Stimulated activated CD4-positive, alpha-beta T cell treated with anti-CD3 and anti-CD28 coated beads, TNF-alpha, amount 100 ng/mL, for 48 hours (primary cell): ENCODE measurements at regions not wholly inside any gene's neighbourhood (a gene's known extent, or its start where the extent isn't known, plus 50 kb on each side); places are given as distances from the start of the nearest gene placed in this dataset.
"Not testable (repeated sequence)": the region's sequence is repeated elsewhere in the genome, so short reads cannot be mapped to it uniquely, and the experiment has no call there.

ENCODE experiments used
- DNase-seq, 3 donors: peaks; one replicate each; pipeline ENCODE4 v3.0.0-alpha.2; 2020; ENCODE audit warnings: low read depth in 3 of 3

DNA sequence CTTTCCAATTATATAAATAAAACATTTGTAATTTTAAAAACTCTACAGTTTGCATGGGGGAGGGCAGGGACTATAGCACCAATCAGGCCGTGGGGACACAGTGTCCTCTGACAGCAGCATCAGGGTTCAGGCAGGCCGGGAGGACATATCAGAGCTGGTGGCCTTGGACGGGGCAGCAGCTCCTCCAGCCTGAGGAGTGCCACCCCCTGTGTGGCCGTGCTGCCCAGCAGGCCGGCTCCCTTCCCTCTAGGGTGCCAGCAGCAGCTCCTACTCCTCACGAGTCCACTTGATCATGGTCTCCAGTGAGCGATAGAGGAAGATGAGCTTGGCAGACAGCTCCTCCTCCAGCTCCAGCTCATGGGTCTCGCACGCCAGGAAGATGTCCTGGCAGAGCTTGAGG is 144.0 kb upstream of the PHACTR3 start:
- no peak for DNase-seq

DNA sequence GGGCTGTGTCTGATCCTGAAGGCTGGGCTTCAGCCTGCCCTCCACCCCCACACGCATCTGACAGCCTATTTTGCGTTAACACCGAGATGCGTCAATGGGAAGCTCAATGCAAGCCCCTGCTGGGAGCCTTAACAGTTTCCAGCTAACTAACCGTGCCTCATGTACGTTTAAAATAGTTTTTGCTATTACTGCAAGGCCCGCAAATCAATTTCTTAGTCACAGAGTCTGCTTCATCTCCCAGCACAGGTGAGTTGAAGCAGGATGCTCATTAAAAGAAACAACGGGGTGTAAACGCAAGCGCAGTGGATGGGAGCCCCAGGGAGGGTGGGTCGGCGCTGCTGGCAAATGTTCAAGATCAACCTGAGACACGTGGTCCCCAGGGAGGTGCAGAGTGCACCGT is 142.8 kb upstream of the PHACTR3 start:
- DNase-seq: no peak

DNA sequence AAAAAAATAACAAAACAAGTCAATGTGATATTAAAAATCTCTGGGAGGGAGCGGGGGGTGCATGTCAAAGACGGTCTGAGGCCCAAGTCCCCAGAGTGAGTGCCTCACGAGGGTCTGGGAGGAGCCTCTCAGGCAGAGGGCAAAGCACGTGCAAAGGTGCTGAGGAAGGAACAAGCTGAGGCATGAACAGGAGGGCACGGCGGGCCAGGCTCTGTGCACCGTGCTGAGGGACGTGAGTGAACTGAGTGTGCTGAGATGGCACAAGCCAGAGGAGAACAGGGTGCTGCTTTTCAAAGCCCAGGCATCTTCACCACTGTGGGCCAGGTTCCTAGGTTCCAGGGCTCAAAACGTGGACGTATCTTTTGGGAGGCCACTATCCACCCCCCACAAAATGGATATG is 142.1 kb upstream of the PHACTR3 start:
- no peak for DNase-seq

DNA sequence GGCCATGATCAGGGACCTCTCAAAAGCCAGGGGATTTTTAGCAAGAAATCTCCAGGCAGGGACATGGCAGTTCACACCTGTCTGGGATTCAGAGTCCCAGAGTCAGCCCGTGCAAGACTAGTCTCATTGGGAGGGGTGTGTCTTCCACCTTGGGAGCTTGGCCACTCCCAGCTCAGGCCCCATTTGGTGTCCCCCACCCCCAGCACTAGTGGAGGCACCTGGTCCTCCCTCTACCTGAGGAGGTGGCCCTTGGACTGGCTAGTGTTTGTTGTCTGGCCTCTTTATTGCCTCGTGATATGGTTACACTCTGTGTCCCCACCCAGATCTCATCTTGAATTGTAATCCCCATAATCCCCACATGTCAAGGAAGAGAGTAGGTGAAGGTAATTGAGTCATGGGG is 140.8 kb upstream of the PHACTR3 start:
- no peak for DNase-seq

DNA sequence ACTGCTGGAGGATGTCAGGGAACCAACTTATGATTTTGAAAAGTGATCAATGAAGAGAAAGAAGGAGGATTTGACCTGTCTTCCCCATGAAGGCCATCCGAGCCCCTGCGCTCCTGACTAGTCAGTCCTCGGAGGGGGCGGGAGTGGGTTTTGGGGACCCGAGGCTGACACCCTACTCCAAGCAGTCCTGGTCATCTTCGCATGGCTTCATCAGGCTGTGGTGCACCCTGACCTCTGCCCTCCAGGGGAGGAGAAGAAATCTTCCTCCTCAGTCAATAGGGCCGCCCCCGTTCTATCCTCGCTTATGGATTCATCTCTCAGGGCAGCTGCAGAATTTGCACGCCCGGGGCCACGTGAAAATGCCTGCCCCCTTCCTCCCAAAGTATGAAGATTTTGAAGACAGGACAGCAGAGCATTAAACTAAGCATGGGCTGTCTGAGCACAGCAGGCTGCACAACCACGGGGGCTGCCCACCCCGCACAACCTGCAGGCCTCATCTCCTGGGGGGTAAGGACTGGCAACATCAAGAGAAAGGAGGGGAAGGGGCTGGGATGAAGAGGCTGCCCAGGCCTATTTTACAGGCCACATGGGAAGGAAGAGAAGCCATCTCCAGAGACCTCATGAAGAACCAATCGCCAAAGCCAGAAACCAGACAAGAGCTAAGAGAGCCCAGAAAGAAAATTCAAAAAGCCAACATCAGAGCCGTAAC is 138.1 kb upstream of the PHACTR3 start:
- DNase-seq: no peak

DNA sequence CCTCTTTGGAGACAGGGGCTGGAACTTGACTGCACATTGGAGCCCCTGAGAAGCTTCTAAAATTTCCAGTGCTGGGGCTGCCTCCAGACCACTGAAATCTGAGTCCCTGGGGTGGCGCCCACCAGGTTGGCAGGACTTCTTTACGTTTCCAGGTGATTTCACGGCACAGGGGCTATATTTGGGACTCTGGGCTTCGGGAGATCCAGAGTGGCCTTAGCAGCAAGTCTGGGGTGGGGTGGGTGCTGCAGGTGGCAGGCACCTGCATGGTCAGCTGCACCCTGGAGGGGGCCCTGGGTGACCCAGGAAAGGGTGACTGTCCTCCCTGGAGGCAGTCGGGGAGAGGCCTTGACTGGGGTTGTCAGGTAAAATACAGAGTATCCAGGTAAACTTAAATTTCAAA is 135.5 kb upstream of the PHACTR3 start:
- DNase-seq: no peak

DNA sequence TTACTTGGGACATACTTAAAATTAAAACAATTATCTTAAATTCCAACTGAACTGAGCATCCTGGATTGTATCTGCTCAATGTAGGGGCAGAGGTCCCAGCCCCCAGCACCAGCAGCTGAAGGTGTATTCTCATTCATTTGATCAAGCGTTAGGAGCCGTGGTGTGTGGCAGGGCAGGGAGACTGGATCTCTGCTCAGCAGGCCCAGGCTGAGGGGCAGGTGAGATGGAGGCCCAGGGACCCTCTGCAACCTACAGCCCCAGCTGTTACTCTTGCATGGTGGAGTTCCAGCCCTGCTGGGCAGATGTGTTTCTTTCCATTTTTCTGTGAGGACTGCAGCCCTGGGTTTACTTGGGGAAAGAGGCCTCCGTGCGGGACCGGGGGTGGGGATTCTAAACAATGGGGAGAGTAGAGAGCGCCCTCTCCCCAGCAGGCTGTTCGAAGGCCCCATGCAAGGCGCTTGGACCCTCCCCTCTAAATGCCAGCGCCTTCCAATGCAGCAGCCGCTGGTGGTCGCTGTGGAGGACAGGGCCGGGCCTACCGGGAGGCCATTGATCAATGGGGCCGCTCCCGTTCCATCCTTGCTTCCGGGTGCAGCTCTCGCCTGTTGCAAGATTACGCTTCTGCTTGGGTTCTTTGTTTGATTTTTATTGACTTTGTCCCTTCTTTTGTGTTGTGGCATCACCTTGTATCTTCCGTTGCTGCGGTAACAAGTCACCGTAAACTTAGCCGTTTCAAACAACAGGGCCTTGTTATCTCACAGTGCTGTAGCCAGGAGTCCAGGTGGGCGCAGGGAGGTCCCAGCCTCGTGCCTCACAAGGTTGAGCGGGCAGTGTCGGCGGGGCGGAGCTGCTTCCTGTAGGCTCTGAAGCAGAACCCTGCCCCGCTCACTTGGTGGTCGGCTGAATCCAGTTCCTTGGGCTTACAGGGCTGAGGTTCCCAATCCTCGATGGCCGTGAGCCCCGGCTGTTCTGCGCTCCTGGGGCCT is 134.8 kb upstream of the PHACTR3 start:
- DNase-seq: no peak

DNA sequence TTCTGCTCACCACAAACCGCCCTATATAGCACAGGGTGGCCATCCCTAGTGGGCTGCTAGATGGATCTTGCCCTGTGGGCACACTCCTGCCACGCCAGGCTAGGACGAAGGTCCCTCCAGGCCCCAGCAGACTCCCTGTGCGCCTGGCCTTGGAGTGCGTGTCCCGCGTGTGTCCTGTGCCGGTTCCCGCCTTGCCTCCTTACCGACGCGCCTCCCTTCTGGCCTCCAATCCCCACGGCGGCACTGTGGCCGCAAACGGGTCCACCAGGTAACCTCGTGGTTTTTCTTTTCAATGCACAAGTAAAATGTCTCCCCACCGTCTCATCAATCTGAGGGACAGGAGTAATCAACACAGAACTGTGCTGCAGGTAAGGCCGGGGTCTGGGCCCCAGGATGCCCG is 133.8 kb upstream of the PHACTR3 start:
- no peak for DNase-seq

DNA sequence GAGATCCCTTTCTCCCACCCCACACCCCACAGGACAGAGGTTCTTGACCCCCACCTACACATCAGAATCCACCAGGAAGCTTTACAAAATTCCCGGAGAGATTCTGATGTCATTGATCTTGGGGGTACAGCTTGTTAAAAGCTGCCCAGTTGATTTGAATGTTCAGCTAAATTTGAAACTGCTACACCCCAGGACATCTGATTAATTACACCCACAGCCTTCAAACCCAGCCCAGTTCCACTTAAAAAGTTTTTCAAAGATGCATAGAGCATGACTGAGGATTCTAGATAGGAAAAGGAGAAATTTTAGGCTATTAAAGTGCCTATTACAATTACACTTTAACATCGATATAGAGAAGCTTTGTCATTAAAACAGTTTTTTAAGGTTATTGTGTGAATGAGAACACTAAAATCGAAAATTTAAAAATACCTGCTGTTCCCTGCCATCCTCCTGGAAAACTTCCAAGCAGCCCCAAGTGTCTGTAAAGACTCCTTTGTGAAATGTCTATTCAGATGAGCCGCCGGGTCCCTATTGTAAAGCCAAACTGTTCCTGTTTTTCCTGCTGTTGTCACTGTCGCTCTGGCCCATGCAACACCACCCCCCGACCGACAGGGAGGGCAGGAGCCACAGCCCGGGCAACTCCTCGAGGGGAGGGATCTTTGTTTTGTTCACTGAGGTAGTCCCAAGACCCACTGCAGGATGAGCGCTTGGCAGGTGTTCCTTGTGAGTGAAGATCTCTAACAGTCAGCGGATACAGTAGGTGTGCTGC is 132.5 kb upstream of the PHACTR3 start:
- DNase-seq: no peak

DNA sequence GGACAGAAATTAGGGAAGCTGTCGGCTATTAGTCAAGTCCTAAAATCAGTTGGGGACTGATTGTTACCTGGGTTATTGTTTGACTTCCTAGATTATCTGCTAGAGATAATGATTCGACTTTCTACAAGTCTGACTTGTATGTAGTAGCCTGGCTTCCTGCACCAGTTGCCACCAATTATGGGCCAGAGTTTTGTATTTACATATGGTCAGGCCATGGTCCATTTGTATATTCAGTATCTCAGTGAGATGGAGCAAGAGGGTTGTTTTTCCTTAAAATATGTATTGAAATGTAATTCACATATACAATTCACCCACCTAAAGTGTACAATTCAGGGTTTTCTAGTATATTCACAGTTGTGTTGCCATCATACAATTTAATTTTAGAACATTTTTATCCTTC is 130.6 kb upstream of the PHACTR3 start:
- DNase-seq: no peak

DNA sequence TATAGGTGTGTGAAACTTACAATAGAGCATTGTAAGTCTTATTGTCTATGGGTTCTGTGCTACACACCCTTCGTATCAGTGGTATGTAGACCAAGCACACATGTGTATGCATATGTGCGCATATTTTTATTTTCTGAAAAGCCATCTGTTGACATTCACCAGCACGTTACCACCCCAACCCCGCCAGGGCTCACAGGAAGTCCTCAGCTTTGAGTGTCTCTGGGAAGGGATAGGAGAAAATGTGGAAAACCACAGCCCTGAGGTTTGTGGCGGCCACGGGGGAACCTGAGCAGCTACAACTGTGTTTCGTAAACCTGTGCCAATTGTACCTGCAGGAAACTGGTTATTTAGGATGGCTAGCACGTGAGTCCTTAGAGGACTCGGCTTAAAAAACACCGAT is 123.3 kb upstream of the PHACTR3 start:
- no peak for DNase-seq

DNA sequence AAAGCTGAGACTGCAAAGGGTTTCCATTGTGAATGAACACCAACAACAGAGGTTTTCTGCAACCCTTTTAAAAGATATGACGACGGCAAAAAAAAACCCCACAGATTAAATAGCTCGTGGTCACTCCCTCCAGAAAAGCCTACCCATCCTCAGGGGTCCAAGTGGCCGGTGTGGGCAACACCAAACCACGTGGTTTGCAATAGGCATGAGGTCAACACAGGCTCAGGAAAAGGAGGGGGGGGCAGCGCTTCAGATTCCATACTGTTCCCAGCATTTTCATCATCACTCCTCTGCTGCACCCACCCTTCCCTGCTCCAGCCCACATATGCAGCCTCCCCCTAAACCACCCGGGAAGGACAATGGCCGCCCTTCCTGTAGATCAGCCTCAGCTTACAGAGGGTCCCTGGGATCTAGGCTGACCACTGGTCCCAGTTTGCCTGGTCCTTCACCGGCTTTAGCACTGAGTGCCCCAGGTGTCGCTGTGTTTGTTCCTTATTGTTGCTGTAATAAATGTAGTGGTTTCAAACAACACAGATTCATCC is 122.8 kb upstream of the PHACTR3 start:
- no peak for DNase-seq

DNA sequence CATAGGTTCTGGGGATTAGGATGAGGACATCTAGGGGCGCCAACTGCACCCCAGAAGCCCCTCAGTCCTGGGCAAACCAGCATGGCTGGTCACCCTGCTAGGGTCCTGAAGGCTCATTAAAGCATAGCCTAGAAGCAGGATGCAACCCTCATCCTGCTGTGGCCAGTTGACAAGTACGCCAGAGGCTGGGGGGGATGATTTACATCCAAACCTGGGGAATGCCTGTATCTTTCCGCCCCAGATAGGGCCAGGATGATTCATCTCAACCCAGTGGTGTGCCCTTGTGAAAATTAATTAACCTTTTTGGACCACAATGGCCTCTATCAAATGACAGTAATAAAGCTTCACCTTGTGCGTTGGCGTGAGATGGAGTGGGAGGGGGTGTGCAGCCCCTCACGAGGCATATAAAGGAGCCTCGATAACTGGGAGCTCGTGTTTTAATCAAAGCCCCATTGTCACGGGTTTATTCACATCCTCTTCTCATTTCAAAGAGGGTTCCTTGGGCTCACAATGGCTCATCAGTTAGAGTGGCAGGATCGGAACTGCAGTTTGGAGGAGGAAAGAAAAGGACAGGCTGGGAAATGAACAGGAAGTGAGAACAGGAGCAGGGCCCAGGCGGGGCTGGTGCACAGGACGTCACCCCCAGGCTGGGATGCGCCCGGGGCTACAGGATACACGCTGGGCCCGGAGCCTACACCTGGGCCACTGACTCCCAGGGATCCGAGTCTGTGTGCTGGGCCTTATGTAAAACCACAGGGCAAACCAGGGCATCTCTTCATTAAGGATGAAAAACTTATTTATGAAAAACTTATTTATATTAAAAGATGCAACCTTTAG is 121.8 kb upstream of the PHACTR3 start:
- no peak for DNase-seq

DNA sequence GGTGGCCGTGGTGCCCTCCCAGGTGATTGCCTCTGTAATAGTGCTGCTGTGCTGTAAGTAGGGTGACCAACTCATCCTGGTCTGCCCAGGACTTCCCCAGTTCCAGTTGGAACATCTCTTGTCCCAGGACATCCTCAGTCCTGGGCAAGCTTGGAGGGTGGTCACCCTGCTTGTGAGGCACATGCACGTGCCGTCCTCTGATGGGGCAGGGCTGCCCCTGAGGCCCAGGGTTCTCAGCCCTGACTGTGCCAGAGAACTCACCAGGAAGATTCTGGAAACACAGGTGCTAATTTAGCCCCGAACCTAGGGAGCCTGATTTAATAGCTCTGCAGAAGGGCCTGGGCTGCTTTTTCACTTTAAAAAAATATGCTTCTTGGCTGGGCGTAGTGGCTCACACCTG is 120.9 kb upstream of the PHACTR3 start:
- DNase-seq: no peak

DNA sequence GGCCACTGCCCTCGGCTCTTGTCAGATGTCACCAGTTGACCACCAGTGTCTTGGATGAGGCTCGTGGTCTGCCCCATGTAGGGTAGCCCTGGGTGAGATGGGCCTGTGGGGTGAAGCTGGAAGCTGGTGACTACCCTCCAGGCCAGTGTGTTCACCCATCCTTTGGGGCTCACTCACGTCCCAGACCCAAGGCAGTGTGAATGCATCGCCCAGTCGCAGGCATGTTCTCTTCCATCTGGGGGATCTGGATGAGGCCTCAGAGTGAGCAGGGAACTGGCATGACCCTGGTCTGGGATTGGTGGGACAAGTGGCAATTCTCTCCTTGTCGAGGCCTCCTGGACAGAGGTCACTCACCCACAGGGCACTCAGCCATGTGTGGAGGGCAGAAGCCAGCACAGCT is 120.1 kb upstream of the PHACTR3 start:
- no peak for DNase-seq

DNA sequence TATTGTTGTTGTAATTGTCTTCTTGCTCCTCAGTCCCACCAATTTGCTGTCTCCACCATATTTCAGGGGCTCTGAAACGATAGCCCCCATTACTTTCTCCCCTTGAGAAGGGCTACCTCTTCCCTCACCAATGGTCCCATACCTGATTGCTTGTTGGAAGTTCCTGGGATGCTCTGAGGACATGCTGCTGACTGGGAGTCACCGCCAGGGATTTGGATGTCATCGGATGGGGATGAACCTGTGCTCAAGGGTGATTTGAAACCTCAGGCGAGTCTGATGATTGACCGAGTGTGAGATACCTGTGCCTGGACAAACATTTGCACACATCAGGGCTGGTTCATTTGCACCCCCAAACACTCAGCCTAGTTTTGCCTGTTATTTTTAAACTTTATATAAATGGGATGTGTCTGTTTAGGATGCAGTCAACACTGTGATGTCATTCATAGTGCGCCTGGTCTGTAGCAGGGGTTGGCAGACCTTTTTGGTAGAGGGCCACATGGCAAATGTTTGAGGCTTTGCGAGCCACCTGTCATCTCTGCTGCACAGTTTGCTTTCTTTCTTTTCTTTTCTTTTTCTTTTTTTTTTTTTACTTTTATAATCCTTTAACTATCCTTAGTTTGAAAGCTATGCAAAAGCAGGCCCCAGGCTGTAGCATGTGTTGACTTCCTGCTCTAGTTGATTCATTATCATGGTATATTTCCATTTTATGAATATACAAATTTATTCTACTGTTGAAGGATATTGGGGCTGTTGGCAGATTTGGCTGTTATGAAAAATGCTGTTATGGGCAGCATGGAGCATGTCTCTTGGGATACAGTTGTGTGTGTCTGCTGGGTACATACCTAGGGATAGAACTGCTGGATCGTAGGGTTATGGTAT is 118.5 kb upstream of the PHACTR3 start:
- no peak for DNase-seq

DNA sequence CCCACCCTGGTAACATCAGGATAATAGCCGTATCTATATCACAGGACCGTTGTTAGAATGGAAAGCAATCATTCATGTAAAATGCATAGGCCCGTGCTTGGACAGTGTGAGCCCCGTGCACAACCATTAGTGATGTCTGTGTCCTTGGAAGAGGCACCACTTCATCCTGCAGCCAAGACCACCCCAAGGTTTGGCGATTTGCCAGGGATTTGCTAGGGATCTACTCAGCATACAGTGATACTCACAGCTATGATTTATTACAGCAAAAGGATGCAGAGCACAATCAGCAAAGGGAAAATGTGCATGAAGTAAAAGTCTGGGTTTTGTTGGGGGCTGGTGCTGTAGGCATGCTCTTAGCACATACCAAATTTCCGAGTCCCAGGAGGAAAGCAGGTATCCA is 115.9 kb upstream of the PHACTR3 start:
- DNase-seq: not testable (repeated sequence)

DNA sequence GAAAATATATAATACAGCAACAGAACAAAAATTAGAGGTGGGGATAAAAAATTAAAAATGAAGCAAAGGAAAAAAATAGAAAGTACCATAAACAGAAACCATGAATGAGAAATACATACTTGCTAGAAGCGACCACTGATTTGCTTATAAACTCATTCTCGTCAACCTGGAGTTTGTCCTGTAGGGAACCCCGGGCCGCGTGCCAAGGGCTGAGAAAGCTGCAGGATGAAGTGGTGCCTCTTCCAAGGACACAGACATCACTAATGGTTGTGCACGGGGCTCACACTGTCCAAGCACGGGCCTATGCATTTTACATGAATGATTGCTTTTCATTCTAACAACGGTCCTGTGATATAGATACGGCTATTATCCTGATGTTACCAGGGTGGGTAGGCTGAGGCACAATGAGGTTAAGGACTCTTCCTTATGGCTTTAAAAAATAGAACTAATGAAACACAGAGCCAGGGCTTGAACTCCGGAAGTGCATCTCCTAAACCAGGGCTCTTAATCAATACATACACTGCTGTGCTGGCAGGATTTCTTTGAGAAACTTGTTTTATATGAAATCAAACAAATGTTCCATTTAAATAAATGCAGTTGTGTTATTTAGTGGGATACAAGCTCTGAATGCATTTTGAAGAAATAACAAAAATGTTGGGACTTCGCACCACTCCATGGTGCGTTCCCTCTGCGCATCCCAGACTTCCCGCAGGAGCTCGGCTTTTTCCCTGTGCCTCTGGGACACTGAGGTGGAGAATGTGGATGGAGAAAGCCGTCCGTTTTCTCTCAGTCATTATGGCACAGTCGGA is 113.9 kb upstream of the PHACTR3 start:
- DNase-seq: not testable (repeated sequence)

DNA sequence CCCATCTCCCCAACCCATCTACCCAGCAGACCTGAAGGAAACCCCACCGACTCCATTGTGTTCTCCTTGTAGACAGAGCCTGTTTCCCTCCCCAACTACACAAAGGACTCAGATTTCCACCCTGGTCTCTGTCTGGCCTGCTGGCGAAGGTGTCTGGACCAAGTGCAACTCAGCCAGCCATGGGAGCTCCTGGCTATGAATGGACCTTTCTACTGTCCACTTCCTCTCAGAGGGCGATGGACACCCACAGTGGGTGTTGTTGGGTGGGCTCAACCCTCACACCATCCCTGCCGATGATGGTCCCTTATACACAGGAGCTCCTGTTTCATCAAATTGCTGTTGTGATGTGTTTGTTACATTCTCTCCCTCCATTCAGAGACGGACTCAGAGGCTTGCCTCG is 112.5 kb upstream of the PHACTR3 start:
- no peak for DNase-seq
